NCI-H1417 (cell line): ENCODE measurements at regions not wholly inside any gene's neighbourhood (a gene's known extent, or its start where the extent isn't known, plus 50 kb on each side); places are given as distances from the start of the nearest gene placed in this dataset.
A peak's percentile ranks its signal among the peaks of the same experiment; 100 is the strongest.

Experiments
- DNase-seq, 3 experiments: peaks; one replicate each; lab custom pipeline; 2025; lab: John Stamatoyannopoulos, UW

DNA sequence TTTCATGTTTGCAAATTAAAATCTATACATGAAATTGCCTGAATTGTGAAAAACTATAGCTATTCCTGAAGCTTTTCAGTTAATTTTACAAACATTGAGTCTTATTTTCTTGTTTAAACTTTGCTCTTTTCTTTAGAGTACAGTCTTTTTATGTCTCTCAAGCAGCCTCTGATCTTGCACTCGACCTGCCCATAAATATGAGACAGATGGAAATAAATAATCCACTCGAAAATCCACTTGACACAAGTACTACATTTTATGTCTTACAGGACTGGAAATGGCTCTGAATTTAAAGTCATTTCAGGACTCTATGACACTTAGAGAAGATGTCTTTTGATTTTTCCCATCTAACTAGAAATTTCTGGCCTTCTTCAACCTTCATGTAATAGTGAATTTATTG, 283.8 kb downstream of the USP25 start:
- peak in 2 of 3 experiments; percentile 67 to 97 for DNase-seq

GRCh38 chr21:16020878-16021277, 291.1 kb downstream of the USP25 start:
- DNase-seq, result no peak

GRCh38 chr21:16022116-16022515, 292.3 kb downstream of the USP25 start:
- DNase-seq, result no peak

DNA sequence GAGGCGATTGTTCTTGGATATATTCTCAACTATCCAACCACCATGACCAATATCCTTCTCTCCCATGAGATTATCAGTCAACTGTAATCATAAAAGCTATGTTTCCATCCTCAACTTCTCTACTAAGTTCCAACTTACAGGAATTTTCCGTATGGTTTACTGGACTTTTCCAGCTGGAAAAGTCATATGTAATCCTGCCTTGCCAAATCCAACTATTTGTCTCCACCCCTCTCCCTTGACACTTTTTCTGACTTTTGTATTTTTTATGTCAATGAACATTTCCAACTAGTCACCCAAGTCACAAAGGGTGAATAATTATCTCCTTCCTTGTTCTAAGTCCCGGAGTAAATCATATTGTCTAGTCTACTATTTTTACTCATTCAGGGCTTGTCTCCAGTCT, 293.1 kb downstream of the USP25 start:
- DNase-seq, result no peak

DNA sequence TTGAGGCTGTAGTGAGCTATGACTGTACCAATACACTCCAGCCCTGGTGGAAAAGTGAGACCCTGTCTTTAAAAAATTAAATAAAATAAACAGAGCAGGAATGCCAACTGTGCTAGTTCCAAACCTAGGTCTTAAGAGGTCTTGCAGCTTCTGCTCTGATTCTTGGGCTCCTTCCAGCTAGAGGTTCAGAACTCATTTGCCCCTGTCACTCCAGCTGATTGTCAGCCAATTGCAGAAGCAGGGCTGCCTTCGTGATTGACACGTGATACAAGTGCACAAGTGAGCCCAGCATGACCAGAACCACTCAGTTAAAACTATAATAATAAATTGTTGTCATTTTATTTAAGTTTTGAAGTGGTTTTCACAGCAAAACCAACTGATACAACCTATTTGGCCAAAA, 298.4 kb downstream of the USP25 start:
- DNase-seq, result no peak

GRCh38 chr21:16028941-16029464, 299.2 kb downstream of the USP25 start:
- no peak for DNase-seq

DNA sequence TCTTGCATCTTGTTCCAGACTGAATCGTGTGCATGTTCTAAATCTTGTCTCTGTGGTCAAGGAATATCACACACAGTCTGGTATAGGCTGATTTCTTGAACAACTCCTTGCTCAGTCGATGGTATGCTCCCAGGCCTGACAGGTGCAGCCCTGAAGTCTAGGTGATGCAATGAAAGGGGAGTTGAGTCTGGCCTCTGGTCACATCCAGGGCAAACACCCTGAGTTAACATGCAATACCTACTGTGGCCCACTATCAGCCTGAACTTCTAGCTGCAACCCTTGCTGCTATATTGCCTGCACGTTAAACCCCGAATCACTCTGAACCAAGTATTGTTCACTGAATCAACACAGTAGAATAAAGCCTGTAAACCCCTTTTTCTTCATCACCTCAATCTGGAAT, 303.4 kb downstream of the USP25 start:
- no peak for DNase-seq

DNA sequence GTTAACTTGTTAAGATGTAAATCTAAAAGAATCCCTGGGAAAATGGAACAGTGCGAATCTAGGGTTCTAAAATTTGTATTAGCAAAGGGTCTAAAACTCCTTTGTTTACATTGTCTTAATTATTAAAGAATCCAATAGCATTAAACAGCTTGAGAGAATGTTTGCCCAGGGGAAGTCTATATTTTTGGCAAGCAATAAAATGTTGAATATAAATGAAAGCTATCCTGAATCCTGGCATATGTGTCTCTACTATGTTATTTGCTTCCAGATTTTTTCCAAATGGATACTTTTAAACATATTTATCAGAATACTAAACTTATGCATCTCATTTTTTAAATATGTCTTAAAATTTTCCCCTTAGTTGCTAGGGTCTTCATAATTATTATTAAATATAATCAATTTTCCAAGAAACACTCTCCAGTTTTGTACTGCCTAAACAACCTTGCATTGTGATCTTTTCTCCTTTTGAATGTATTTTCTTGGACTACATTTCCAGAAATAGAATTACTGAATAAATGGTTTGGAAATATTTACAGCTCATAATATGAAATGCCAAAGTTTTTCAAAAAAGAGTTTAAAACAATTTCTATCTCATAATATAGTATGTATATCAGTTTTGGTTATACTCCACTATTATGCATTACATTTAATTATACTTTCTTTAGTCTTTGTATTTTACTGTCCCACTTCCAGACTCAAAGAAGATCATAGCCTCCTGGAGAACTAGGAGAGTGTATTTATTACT, 304.8 kb downstream of the USP25 start:
- no peak for DNase-seq

DNA sequence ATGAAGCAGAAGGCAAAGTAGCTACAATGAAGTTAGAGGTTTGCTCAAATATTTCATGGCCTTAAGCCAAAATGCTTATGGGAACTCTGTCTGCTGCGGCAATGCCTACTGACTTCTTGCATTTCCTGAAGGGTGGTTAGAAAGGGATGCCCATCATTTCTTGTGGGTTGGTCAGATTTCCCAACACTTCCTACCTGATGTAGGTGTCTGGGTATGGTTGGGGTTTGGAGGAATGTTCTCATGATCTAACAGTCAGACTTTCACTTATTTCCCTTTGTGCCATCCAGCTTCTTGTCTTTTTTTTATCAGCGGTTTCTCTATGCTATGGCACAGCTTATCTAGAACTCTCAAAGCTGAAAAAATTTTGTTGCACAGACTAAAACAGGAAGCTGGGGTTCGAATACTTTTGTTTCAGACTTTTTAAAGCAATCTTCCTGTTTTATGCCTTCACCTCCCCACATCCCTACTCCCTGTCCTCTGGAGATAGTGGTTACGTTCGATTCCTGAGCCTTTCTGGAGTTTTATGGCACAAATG, 307.7 kb downstream of the USP25 start:
- no peak for DNase-seq

DNA sequence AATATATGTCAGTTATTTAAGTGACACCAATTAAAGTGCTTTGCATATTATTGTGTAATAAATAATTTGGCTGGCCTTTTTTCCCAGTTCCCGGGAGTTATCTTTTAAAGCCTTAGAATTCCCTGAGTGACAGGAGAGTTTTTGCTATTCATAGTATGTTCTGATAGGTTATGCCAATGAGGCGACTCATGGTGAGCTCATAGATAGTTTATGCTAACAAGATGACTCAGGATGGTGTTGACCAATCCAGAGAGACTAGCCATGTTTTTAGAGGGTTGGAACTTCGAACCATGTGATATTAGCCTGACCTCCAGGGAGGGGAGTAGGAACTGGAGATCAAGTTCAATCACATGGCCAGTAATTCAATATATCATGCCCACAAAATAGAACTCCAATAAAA, 310.8 kb downstream of the USP25 start:
- no peak for DNase-seq

DNA sequence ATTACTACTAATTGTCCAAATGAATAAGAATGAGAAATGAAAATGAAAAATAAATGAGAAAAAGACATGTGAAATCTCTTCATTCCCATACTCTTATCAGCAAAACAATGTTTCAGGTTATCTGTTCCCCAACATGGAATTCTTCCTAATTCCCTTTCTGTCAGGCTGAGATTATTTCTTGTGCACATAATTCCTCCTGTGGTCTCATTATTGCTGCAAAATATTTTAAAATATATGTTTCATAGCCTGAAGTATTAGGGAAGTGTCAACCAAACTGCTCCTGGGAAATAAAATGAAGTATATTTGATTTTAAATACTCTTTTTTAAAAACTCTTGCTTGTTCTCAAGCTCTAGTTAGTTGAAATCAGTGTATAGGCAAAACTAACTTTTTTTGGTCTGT, 314.9 kb downstream of the USP25 start:
- DNase-seq, result no peak

DNA sequence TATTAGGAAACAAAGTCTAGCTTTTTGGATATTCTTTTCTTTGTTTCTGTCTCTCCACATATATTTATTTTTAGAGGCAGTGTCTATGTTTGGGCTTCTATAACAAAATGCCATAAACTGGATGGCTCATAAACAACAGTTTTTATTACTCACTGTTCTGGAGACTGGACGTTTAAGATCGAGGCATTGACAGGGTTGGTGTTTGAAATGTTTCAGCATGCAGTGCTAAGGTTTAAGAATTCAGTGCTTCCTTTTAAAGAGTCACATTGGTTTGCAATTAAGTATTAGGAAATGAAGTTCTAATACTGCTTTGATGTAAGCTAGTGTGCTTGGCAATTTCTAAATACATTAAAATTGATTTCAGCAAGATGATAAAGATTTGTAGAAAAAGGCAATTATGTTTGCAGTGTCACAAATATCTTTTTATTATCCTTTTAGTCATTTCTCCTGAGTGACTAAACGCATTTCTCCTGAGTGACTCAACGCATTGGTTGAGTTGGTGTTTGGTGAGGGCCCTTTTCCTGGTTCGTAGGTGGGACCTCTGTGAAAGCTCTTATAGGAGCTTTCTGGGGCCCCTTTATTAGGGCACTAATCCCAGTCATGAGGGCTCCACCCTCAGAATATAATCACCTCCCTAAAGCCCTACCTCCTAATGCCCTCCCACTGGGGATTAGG, 317.0 kb downstream of the USP25 start:
- no peak for DNase-seq

- no peak for DNase-seq
These were observed 318.1 kb downstream of the USP25 start for GRCh38 chr21:16047904-16048303.

DNA sequence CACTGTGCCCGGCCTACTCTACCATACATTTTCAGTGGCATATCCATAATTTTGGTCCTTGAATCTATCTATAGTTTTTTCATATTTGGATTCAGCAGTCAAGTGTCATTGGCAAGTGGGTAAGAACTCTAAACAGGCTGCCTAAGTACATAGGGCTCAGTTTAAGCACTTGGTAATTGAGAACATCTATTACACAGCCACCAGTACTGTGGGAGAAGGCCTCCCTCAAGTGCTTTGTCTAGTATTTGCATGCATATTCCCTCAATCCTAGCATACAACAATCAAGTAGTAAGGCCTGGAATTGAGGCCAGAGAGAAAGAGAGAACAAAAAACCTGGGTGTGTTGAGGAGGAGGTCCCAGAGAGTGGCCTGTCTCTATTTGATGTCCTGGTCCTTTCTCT, 325.2 kb downstream of the USP25 start:
- DNase-seq, result peak in 1 of 3 experiments; percentile 82

- no peak for DNase-seq
These were observed 329.1 kb downstream of the USP25 start for GRCh38 chr21:16058896-16059295.

GRCh38 chr21:16059981-16060380, 330.2 kb downstream of the USP25 start:
- no peak for DNase-seq

DNA sequence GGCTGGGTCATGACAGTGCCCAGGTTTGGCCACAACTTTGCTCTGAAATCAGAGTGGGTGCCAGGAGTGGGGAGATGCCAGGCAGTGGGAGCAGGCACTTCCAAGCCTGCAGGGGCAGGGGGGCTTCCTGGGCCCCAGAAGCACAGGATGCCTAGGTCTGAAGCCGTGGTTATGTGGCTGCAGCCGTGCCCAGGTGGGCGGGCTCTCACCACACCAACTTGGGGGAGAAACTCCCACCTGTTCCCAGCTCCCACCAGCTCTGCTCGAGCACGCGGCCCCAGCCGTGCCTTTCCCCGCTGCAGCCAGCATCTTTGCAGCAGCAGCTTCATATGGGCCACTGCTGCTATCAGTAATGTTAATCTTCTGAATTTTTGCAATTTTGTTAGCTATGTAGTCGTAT, 331.4 kb downstream of the USP25 start:
- no peak for DNase-seq

DNA sequence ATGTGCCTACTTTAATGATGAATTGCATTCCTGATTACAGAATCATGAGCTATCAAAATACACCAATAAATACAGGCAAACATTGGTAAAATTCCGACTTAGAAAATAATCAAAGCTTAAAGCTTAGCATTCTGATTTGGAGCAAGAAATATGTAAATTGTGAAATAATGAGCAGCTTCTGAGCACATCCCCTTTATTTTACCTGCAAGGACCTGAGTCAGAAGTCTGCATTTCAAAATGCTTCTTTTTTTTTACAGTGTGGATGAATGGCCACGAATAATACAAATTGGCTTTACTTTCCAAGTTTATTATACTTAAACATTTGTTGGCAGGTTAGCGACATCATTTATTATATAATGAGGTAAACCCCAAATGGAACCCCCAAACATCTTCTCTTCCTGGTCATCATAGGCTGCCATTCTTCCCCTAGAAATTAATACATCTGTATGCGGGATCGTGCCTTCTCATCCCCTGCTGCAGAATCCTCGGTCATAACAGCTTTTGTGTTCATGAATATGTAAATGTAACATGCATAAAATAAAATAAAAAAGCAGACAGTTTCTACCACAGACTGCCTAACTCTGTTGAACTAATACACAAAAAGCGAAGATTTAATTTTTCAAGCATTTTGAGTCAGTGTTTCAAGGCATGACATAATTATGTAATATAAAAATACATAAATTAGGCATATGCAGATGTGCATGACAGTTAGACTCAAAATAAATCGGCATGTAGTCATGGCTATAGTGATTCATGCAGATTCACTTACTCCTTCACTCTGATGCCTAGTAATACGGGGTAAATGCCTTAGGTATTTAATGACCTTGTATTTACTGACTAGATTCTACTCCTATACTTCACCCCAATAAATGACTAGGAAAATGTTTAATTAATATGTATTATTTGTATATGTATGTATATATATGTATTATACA, 339.7 kb downstream of the USP25 start:
- no peak for DNase-seq

GRCh38 chr21:16070207-16070651, 340.4 kb downstream of the USP25 start:
- DNase-seq, result peak in 2 of 3 experiments; percentile 75 to 90

GRCh38 chr21:16071092-16071491, 341.3 kb downstream of the USP25 start:
- peak in 2 of 3 experiments; percentile 64 to 83 for DNase-seq

DNA sequence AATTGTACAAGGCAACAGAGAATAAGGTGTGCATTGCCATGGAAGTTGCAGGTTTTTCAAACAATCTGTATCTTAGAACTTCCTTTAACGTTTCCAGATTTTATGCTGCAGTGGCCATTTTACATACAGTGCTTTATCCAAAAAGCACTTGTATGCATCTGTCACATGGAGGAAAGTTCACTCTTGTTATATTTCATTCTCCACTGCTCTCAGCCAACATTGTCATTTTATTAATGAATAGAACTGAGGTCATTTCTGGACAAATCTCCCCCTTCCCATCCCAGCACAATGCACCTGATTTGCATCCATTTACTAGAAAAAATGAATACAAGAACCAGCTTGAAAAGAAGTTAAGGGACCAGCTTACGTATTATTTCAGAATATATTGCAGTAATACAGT, 342.0 kb downstream of the USP25 start:
- DNase-seq, result peak in 1 of 3 experiments; percentile 34

GRCh38 chr21:16072221-16072620, 342.4 kb downstream of the USP25 start:
- DNase-seq, result no peak
